CD4-positive, alpha-beta T cell treated with Interleukin-15 for 4 hours (primary cell): ENCODE measurements at regions not wholly inside any gene's neighbourhood (a gene's known extent, or its start where the extent isn't known, plus 50 kb on each side); places are given as distances from the start of the nearest gene placed in this dataset.
"Not testable (repeated sequence)": the region's sequence is repeated elsewhere in the genome, so short reads cannot be mapped to it uniquely, and the experiment has no call there.

Experiments
- DNase-seq: peaks from one replicate; pipeline ENCODE4 v3.0.0-alpha.2; 2020; ENCODE audit warnings: low spot score

DNA sequence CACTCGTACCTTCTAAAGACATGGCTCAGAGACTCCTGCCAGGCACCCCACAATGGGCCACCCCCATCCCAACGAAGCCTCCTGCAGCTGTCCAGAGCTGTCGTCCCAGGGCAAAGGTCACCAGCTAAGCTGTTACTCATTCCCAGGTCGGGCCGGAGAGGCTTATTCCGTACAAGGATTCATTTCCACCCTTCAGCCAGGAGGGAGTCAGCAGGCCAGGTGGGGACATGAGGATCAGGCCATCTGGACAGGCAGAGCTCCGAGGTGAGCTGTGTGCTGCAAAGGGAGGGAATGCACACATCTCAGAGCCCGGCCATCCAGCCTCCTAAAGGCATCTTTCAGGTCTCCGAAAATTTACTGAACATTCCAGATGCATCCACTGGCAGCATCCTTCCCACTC, 63.9 kb upstream of the NANOS1 start:
- DNase-seq, result no peak

DNA sequence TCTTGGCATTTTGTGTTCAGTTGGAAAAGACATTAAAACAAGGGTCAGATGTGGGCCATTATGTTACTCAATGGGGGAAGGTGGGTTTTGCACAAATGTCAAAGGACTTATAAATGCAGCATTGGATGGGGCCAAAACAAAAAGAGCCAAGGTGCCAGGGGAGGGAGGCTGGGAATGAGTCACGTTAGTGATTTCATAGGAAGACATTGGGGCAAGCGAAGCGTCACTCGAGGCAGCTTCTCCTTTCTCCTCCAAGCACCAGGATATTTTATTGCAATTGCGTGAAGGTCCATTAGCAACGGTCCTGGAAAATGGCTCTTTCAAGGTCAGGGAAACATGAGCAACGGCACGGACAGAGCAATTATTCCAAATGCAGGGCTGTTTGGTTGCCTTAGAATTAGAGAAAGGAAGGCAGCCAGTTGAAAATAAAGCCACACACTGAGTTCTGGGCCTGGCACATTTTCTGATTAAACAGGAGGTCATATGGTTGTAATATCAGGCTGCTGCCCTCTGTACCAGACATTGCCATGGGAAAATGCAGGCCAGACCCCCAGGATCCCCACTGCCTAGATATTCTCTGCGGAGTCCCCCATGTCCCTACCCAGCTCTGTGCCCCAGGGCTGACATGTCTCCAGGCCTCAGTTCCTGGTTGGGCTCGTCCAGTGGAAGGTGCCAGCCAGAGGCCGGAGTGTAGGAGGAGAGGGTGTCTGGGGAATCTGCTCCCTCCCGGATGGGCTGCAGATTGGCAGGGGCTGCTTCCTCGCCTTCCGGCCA, 63.3 kb upstream of the NANOS1 start:
- DNase-seq, result no peak

DNA sequence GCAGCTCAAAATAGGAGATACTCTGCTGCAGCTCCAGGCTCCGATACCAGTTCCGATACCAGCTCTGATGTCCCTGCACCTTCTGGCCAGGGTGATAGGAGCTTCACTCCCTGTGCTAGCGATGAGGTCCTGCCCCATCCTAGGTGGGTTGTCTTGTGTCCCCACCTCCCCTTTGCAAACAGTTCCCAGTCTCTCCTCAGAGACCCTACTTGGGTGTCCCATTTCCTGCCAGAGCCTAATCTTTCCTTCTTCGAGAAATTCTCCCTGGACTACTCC, 62.7 kb upstream of the NANOS1 start:
- DNase-seq, result no peak

DNA sequence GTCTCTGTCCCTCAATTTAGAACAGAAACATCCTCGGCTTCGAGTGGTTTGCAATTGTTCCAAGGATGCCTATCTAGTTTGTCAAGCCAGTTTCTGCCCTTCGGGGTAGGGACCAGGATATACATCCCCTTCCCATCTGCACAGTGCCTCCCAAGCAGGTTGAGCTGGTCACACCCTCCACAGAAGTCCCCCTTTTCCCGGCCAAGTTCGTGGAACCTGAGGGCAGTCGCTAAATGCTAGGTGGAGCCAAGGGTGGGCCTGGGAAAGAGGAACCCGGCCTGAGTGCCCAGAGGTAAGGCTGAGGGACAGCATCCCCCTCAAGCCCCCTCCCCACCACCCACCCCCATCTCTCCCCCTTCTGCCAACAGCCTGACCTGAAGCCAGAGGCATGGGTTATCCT, 62.4 kb upstream of the NANOS1 start:
- DNase-seq, result no peak

DNA sequence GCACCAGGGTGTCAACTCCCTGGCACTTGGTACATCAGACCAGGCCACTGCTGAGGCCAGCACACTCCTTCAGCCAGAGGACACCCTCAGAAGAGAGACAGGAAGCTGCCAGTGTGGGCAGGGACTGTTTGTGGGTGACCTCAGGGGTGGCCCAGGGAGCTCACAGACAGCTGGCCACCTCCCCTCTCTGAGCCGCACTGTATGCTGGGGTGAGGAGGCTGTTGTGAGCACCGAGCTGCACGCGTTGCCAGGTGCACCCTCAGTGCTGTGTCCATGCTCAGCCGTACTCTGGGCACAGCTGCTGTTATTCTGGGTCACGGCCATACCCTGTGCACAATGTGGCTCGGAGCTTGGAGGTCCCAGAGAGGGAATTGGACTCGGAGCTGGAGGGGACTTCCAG, 61.5 kb upstream of the NANOS1 start:
- DNase-seq, result no peak

DNA sequence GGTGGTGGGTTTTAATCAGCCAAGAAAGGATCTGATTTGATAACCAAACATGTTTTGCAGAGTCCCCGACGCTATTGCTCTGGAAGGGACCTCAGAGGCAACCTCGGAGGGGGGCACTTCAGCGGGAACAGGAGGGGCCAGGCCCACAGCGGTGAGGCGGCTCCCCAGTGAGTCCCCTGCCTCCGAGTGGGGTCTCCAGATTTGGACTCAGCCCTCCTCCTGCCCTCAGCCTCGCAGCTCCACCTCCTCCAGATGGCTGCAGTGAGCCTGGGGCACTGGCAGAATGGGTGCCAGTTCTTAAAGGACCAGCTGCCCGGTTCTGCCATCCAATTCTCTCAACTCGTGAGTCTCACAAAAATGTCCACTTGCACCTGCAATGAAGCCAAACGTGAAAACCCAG, 61.0 kb upstream of the NANOS1 start:
- DNase-seq, result no peak

DNA sequence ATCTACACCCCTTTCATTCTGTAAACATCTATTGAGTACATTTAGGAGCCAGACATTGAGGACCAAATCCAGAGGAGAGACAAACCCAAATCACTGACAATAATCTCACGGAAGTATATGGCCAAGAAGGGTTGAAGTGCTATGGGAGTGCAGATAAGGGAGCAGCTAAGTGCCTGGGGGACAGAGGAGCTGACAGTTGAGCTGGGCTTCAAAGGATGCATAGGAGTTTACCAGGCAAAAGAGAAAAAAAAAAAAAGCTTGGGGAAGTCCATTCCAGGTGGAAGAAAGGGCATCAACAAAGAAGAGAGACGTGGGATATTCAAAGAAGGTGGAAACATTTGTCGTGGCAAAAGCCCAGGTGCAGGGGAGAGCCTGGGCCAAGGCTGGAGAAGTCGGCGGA, 60.5 kb upstream of the NANOS1 start:
- no peak for DNase-seq

DNA sequence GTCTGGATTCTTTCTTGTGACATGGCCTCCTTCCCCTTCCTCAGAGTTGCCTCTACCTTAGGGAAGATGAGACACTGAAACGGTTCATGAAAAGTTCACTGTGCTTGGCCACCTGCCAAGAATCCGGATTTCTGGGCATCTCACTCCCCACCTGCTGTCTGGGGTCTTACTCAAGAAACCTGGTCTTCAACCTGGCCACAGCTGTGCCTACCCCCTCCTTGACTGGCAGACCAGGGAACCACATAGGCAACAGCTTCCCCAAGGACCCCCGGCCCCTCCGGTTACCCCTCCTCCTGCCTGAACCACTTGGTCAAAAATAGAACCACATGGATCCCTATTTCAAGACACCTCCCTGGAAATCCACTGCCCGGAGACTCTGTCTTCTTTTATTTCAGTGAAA, 58.7 kb upstream of the NANOS1 start:
- DNase-seq, result no peak

DNA sequence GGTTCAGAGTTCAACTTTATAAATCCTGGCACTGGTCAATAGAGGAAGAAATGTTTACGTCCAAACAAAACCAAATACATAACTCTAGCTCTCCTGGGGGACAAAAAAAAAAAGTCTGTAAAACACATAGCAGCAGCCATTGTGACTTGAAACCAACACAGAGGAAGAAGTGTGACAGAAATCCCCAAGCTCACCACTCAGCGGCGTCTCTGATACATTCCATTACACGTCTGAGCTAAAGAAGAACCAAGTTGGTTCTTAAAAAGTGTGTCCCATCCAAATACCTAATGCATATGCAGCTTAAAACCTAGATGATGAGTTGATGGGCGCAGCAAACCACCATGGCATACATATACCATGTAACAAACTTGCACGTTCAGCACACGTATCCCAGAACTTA, 58.3 kb upstream of the NANOS1 start:
- DNase-seq, result no peak

DNA sequence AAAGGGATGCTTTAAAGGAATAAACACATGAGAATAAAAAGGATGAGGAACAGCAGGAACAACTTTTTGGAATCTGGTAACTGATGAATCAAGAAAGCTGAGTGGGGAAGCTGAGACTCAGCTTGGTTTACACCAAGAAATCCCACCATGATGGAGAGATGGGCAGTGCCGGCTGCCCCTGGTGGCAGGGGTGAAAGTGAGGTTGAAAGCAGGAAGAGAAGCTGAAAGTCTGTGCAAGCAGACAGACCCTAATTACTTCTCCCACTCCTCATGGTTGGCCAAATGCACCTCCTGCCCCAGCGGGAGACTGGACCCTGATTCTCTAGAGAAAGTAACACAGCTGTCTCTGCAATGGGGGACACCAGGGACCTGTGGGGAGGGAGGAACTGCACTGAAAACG, 57.6 kb upstream of the NANOS1 start:
- no peak for DNase-seq

DNA sequence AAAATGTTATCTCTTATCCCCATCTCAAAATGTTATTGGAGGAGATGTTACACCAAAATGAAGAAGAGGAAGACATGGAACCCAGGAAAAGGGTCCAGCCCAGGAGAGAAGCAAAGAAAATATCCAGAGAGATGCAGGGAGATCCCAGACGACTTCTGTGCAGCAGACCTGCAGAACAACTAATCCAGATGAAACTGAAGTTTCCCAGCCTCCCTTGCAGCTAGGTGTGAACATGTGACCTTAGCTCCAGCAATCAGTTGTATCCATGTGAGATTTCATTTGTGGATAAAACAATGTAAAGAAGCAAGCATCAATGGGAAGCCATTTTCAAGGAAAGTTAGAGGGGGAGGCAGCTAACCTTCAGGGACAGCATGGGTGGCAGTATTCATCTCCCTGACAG, 55.8 kb upstream of the NANOS1 start:
- DNase-seq, result no peak

DNA sequence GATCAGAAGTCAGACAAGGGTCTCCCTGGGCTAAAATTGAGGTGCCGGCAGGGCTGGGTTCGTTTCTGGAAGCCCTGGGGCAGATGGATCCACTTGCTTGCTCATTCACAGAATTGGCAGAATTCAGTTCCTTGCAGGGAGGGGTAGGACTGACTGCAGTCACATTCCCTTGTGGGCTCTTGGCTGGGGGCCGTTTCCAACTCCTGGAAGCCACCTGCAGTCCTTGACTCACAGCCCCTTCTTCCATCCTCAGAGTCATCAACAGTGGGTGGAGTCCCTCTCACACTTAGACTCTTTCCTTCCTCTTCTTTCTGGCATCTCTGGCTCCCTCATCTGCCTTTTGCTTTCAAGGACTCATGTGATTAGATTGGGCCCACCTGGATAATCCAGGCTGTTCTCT, 54.6 kb upstream of the NANOS1 start:
- no peak for DNase-seq

DNA sequence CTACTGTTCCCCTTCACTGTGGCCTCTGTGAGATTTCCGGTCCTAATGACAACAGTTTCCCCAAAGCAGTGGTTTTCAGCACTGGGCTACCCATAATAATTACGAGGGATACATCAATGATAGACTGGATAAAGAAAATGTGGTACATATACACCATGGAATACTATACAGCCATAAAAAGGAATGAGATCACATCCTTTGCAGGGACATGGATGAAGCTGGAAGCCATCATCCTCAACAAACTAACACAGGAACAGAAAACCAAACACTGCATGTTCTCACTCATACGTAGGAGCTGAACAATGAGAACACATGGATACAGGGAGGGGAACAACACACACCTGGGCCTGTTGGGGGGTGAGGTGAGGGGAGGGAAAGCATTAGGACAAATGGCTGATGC, 53.3 kb upstream of the NANOS1 start:
- DNase-seq, result not testable (repeated sequence)

DNA sequence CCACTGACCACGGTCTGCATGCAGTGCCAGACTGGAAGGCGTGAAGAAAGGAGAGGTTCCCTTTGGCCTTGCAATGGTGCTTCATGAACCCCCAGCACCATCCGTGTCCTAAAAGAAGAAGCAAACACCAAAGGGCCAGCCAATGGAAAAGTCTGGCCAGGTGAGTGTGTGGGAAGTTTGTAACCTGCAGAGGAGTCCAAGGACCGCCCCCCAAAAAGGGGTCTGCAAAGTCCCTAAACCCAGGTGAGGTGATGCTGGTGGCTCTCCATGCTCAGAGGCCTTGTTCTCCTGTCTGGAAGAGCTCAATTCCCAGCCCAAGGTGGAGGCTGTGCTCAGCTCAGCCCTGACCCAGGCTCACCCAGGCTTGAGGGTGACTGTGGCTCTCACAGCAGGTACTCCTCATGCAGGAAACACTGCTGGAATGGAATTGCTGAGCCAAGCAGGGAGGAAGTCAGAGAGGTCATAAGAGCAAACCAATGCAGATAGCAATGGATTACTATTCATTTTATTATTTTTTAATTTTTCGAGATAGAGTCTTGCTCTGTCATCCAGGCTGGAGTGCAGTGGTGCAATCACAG, 52.4 kb upstream of the NANOS1 start:
- no peak for DNase-seq

DNA sequence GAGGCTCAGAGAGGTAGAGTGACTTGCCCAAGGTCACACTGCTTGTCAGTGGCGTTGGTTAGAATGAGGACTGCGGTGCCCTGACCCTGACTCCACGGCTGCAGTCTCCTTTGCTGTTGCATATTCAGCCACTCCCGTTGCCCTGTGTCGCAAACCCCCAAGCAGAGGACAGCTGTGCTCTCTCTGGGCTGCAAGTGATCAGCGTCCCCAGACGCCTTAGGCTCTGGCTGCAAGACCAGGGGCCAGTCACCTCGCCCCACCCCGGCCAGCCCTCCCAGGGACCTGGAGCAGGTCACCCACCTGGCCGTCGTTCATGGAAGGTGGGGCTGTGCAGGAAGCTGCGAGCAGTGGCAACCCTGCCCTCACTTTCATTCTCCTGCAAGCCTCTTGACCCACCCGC, 51.7 kb upstream of the NANOS1 start:
- DNase-seq, result no peak

DNA sequence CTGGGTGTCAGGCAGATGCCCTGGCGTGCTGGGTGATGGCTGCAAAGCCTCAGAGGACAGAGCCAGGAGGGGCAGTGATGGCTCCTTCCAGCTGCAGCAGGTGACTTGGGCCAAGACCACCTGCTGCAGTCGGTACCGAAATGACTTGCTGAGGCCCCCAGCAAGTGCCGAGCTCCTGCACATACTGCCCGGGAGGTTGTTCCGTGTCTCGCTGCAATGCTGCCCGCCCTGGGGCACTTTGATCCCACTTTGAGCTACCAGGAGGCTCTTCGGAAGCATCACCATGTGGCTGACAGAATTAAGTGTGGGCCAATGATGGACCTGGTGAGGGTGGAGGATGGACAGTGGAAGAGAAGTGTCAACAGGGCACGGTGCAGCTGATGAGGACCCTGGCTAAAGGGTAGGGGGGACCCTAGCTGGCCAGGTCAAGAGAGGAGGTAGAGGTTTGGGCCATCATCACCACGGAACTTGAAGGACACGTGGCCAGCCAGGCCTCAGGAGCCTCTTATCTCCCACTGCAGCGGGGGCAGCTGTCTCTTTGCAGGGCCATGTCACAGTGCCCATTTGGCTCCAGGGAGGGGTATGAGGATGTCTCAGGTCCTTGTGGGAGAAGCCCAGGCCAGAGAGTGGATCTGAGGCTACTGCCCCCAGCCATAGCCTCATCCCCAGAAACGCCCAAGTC, 51.1 kb upstream of the NANOS1 start:
- DNase-seq, result no peak

DNA sequence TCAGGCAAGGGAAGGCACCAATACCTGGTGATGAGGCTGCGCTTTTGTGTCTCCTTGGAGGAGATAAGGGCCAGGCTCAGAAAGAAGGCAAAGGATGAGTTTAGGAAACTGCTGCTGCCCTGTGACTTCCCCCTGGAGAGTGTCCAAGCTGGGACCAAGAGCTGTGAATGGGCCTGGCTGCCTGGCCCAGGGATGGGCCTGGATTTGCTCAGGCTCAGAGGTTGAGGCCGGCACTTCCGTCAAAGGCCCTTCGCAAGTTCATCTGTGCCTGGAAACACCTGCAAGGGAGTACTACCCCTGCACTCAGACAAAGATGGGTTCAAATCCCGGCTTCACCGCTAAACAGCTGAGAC, 50.5 kb upstream of the NANOS1 start:
- no peak for DNase-seq

DNA sequence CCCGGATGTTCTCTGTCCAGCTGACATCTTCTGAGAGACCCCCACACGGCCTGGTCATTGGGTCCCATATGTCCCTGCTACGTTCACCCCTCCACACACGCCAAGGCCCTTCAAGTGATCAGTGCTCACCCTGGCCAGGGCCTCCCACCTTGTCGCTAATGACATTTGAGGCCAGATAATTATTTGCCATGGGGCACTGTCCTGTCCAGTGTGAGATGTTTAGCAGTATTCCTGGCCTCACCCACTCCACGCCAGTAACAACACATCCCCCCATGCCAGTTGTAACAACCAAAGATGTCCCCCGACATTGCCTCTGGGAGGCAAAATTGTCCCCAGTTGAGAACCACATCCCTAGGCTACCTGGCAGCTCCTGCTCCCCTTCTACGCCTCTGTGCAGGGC, 49.9 kb upstream of the NANOS1 start:
- no peak for DNase-seq
